HG02885 (cell line): ENCODE measurements at regions not wholly inside any gene's neighbourhood (a gene's known extent, or its start where the extent isn't known, plus 50 kb on each side); places are given as distances from the start of the nearest gene placed in this dataset.

ENCODE experiments used
- ATAC-seq: cut with Tn5 transposase; IDR thresholded peaks from one replicate; pipeline ENCODE4 v1.9.1; 2021; ENCODE audit warnings: mild to moderate bottlenecking; ENCODE audit not compliant: unreplicated experiment, poor library complexity

GRCh38 chr9:106670418-106670817 lies 192.5 kb upstream of the ZNF462 start:
- ATAC-seq, result no peak

- no peak for ATAC-seq
Observed at GRCh38 chr9:106675780-106676179, 187.2 kb upstream of the ZNF462 start.

- no peak for ATAC-seq
Observed at GRCh38 chr9:106677374-106677773, 185.6 kb upstream of the ZNF462 start.

GRCh38 chr9:106677830-106678229 lies 185.1 kb upstream of the ZNF462 start:
- no peak for ATAC-seq

GRCh38 chr9:106678273-106678672 lies 184.7 kb upstream of the ZNF462 start:
- ATAC-seq, result no peak

GRCh38 chr9:106682420-106682819 lies 180.5 kb upstream of the ZNF462 start:
- ATAC-seq, result no peak

- no peak for ATAC-seq
Observed at GRCh38 chr9:106683454-106683853, 179.5 kb upstream of the ZNF462 start.

- no peak for ATAC-seq
Observed at GRCh38 chr9:106684940-106685695, 177.8 kb upstream of the ZNF462 start.

- ATAC-seq, result no peak
Observed at GRCh38 chr9:106689089-106689488, 173.9 kb upstream of the ZNF462 start.

GRCh38 chr9:106691627-106692026 lies 171.3 kb upstream of the ZNF462 start:
- no peak for ATAC-seq

- no peak for ATAC-seq
Observed at GRCh38 chr9:106693558-106693957, 169.4 kb upstream of the ZNF462 start.

- ATAC-seq, result no peak
Observed at GRCh38 chr9:106696804-106697203, 166.2 kb upstream of the ZNF462 start.

- no peak for ATAC-seq
Observed at GRCh38 chr9:106697390-106697749, 165.6 kb upstream of the ZNF462 start.

- no peak for ATAC-seq
Observed at GRCh38 chr9:106697750-106698502, 165.0 kb upstream of the ZNF462 start.

- ATAC-seq, result no peak
Observed at GRCh38 chr9:106700676-106701075, 162.3 kb upstream of the ZNF462 start.

- no peak for ATAC-seq
Observed at GRCh38 chr9:106701611-106702010, 161.4 kb upstream of the ZNF462 start.

- no peak for ATAC-seq
Observed at GRCh38 chr9:106704056-106704615, 158.8 kb upstream of the ZNF462 start.

GRCh38 chr9:106707291-106707690 lies 155.7 kb upstream of the ZNF462 start:
- no peak for ATAC-seq

- ATAC-seq, result no peak
Observed at GRCh38 chr9:106707738-106708474, 155.1 kb upstream of the ZNF462 start.

GRCh38 chr9:106708475-106709146 lies 154.4 kb upstream of the ZNF462 start:
- ATAC-seq, result no peak
